ENCODE measurements at regions not wholly inside any gene's neighbourhood (a gene's known extent, or its start where the extent isn't known, plus 50 kb on each side); places are given as distances from the start of the nearest gene placed in this dataset.

GRCh38 chr4:41400296-41400695 lies 137.7 kb upstream of the LIMCH1 start:
- H3K9me3 ChIP-seq (replicated peaks in 1 of 2; ENCODE audit: control insufficient read depth in 1 of 2, insufficient read depth in 1 of 2, low read length in 2 of 2), result no peaks in the 10 kb centered on the region
- Mint-ChIP-seq H3K27me3 (ENCODE audit: low read depth in 3 of 3) (peaks cover 2 to 3% (median 2%) of the 10 kb centered on the region in 3 donors), H3K4me3 (no peak overlapping the region), H3K9me3 (peaks cover 0 to 2% (median 0%) of the 10 kb centered on the region in 7 donors), H3K27ac (no peak overlapping the region), H3K4me1 (no peaks in the 10 kb centered on the region), H3K36me3 (no peaks in the 10 kb centered on the region)
- no peak overlapping the region for H3K27ac ChIP-seq (ENCODE audit: low read depth in 1 of 2, low read length in 2 of 2)
- H3K4me1 ChIP-seq (ENCODE audit: control insufficient read depth in 1 of 2, insufficient read depth in 2 of 2, low read length in 2 of 2), result no peaks in the 10 kb centered on the region
- no peak overlapping the region for H3K9ac ChIP-seq (ENCODE audit: insufficient read depth, low read length, poor library complexity, severe bottlenecking)
- TF ChIP-seq CTCF (IDR thresholded peaks at IDR 0.05), result no peak
- no peak overlapping the region for H3K4me2 ChIP-seq (replicated peaks; ENCODE audit: extremely low read depth, low read length, poor library complexity, severe bottlenecking)
- H3K36me3 ChIP-seq (replicated peaks in 1 of 2; ENCODE audit: control insufficient read depth in 1 of 2, insufficient read depth in 2 of 2, low read length in 2 of 2), result no peaks in the 10 kb centered on the region
- H3K79me2 ChIP-seq (ENCODE audit: insufficient read depth, low read length), result no peaks in the 10 kb centered on the region
- no peak overlapping the region for H2AFZ ChIP-seq (ENCODE audit: insufficient read depth, low read depth, low read length, poor library complexity, severe bottlenecking)
- H3K27me3 ChIP-seq (ENCODE audit: control insufficient read depth in 2 of 2, insufficient read depth in 2 of 2, low read length in 2 of 2), result no peaks in the 10 kb centered on the region
- H4K20me1 ChIP-seq (ENCODE audit: insufficient read depth, low read length), result no peaks in the 10 kb centered on the region
- DNase-seq, result no peak
- no peak overlapping the region for H3K4me3 ChIP-seq (replicated peaks in 1 of 3; ENCODE audit: low read depth in 2 of 3, low read length in 3 of 3)
- WGBS (ENCODE audit: insufficient coverage), result no CpG with 5 or more reads among the region's 2 CpGs
- intact Hi-C loops (cut with micrococcal nuclease), result no loop called here

GRCh38 chr4:41405464-41406112 lies 132.4 kb upstream of the LIMCH1 start:
- Mint-ChIP-seq H3K36me3 (no peaks in the 10 kb centered on the region), H3K4me3 (no peak overlapping the region), H3K27ac (no peak overlapping the region), H3K27me3 (ENCODE audit: low read depth in 3 of 3) (peaks cover 3 to 6% (median 6%) of the 10 kb centered on the region in 3 donors), H3K9me3 (peaks cover 0 to 4% (median 0%) of the 10 kb centered on the region in 7 donors), H3K4me1 (no peaks in the 10 kb centered on the region)
- H3K4me1 ChIP-seq (ENCODE audit: control insufficient read depth in 1 of 2, insufficient read depth in 2 of 2, low read length in 2 of 2), result no peaks in the 10 kb centered on the region
- no peak overlapping the region for H3K4me3 ChIP-seq (replicated peaks in 1 of 3; ENCODE audit: low read depth in 2 of 3, low read length in 3 of 3)
- intact Hi-C loops (cut with micrococcal nuclease), result no loop called here
- WGBS (ENCODE audit: insufficient coverage), result 100% methylated on average over 2 of the region's 4 CpGs
- peaks cover 0 to 4% of the 10 kb centered on the region in 2 donors for H3K27me3 ChIP-seq (ENCODE audit: control insufficient read depth in 2 of 2, insufficient read depth in 2 of 2, low read length in 2 of 2)
- no peak for TF ChIP-seq CTCF (IDR thresholded peaks at IDR 0.05)
- H3K27ac ChIP-seq (ENCODE audit: low read depth in 1 of 2, low read length in 2 of 2), result no peak overlapping the region
- H3K9ac ChIP-seq (ENCODE audit: insufficient read depth, low read length, poor library complexity, severe bottlenecking), result no peak overlapping the region
- H2AFZ ChIP-seq (ENCODE audit: insufficient read depth, low read depth, low read length, poor library complexity, severe bottlenecking), result no peak overlapping the region
- no peaks in the 10 kb centered on the region for H3K9me3 ChIP-seq (replicated peaks in 1 of 2; ENCODE audit: control insufficient read depth in 1 of 2, insufficient read depth in 1 of 2, low read length in 2 of 2)
- DNase-seq, result no peak
- H3K79me2 ChIP-seq (ENCODE audit: insufficient read depth, low read length), result no peaks in the 10 kb centered on the region
- no peaks in the 10 kb centered on the region for H3K36me3 ChIP-seq (replicated peaks in 1 of 2; ENCODE audit: control insufficient read depth in 1 of 2, insufficient read depth in 2 of 2, low read length in 2 of 2)
- H4K20me1 ChIP-seq (ENCODE audit: insufficient read depth, low read length), result no peaks in the 10 kb centered on the region
- no peak overlapping the region for H3K4me2 ChIP-seq (replicated peaks; ENCODE audit: extremely low read depth, low read length, poor library complexity, severe bottlenecking)
